GM10248 (cell line): ENCODE measurements at regions not wholly inside any gene's neighbourhood (a gene's known extent, or its start where the extent isn't known, plus 50 kb on each side); places are given as distances from the start of the nearest gene placed in this dataset.

Experiments
- CTCF ChIA-PET: fragments of 300-600 bp; sonication (Branson Sonifier 250); formaldehyde crosslinking; extraction: SDS; loops from one replicate; lab custom pipeline; 2021; ENCODE audit warnings: antibody characterized with exemption; lab: Yijun Ruan, JAX
- POLR2A ChIA-PET: fragments of 350-650 bp; sonication (Branson Sonifier 250); formaldehyde crosslinking; extraction: SDS; loops from one replicate; lab custom pipeline; 2020; ENCODE audit warnings: antibody characterized with exemption; lab: Yijun Ruan, JAX
- DNase-seq: peaks from one replicate; pipeline ENCODE4 v3.0.0; 2012; ENCODE audit errors: extremely low spot score
- CTCF ChIP-seq: IDR thresholded peaks from 2 replicates; pipeline ENCODE4 v1.5.1; 2012; ENCODE audit warnings: mild to moderate bottlenecking, low read depth; ENCODE audit errors: extremely low read depth, missing control alignments, control extremely low read depth

GRCh38 chr4:186931519-186931918, 207.9 kb upstream of the FAT1 start:
- POLR2A ChIA-PET: no interaction called here
- TF ChIP-seq CTCF: no peak
- DNase-seq: no peak
- CTCF ChIA-PET: interaction anchor here (1.3 kb wide), 1 partner anchor 20 kb away, joined by 3 read pairs; no protein-coding TSS in a partner anchor

DNA sequence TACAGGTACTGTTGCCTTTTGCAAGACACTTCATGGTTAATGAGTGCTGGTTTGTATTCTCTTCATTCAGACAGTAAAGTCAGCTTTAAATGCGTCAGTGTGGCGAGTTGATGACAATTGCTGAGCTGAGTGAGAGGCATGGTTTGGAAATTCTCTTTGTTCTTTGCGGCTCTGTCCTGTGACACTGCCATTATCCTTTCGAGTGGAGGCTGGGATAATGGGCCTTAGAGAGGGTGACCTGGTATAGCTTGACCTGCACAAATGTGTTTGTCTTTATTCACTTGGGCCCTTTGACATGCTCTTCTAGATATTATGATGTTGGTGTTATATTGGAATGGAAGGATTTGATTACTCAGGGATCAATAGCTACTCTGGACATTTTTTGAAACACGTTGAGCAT, 208.5 kb upstream of the FAT1 start:
- ChIA-PET CTCF (interaction anchor here (1.3 kb wide), 1 partner anchor 20 kb away, joined by 3 read pairs; no protein-coding TSS in a partner anchor), POLR2A (no interaction called here)
- DNase-seq: no peak
- no peak for TF ChIP-seq CTCF

DNA sequence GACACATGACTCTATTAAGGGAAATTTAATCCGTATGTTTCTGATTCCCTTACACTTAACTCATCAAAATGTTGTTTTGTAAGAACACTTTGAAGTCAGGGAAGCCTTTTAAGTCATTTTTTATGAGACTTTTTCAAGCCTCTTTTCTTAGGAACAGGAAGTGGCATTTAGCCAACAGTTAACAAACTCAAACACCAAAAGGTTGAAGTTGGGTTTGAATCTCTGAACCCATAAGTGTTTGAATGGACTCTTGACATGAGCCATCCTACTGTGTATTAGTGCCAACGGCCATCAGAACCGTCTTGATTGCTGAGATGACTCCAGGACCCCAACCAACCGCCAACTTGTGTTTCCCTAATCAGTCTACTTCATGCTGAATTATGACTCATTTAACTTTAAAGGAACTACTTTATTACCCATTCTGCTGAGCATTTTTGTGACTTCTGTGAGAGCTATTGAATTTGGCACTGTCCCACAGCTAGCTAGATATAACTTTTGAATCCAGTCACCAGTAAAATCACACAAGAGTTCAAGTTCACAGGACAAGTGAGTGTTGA, 209.1 kb upstream of the FAT1 start:
- POLR2A ChIA-PET: no interaction called here
- no peak for TF ChIP-seq CTCF
- CTCF ChIA-PET: interaction anchor here (1.0 to 1.8 kb wide), 3 partner anchors 11 to 21 kb away, joined by 3 read pairs; no protein-coding TSS in a partner anchor
- no peak for DNase-seq

- POLR2A ChIA-PET: no interaction called here
- no peak for DNase-seq
- no peak for TF ChIP-seq CTCF
- CTCF ChIA-PET: interaction anchor here (1.8 kb wide), 1 partner anchor 11 kb away, joined by 3 read pairs; no protein-coding TSS in a partner anchor
Observed at GRCh38 chr4:186934244-186934643, 210.6 kb upstream of the FAT1 start.

DNA sequence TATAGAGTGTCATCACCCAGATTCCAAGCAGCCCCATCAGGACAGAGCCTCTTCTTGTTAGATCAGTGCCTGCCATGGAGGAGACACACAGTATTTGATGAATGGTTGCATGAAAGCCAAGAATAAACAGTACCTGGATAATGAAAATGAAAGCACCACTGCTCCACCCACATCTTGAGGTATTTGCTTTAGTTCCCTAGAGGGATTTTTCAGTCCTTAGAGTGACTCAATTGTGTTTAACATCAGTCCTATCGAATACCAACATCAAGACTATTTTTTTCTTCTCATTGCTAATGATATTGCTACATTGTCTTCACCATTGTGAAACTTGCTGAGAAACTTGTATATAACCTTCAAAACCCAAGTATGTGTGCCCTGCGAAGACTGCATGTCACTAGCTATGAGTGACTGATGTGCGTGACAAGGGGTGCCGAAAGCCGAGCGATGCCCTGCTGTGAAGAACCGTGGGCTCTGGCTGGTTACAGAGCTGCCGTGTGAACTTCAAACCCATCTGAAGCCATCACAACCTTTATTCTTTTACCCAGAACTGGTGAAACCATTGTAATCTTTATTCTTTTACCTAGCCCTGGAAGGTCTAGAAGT, 211.3 kb upstream of the FAT1 start:
- POLR2A ChIA-PET: no interaction called here
- CTCF ChIA-PET: interaction anchor here (1.8 kb wide), 1 partner anchor 10 kb away, joined by 3 read pairs; no protein-coding TSS in a partner anchor
- no peak for TF ChIP-seq CTCF
- DNase-seq: no peak

GRCh38 chr4:186935901-186936300, 212.2 kb upstream of the FAT1 start:
- no peak for TF ChIP-seq CTCF
- ChIA-PET POLR2A (no interaction called here), CTCF (no interaction called here)
- no peak for DNase-seq
